ENCODE measurements at regions not wholly inside any gene's neighbourhood (a gene's known extent, or its start where the extent isn't known, plus 50 kb on each side); places are given as distances from the start of the nearest gene placed in this dataset.
A peak's percentile ranks its signal among the peaks of the same experiment; 100 is the strongest.

GRCh38 chr15:97866959-97867358 lies 93.5 kb upstream of the ARRDC4 start:
- no CpG with 5 or more reads among the region's 9 CpGs for WGBS (ENCODE audit: insufficient coverage, low lambda C conversion rate)
- Histone ChIP-seq H3K27me3 (ENCODE audit: control insufficient read depth, insufficient read depth, low read length) (no peaks in the 10 kb centered on the region), H3K9me3 (ENCODE audit: control insufficient read depth, low read depth, low read length) (no peaks in the 10 kb centered on the region), H3K36me3 (ENCODE audit: control insufficient read depth, insufficient read depth, low read length) (no peaks in the 10 kb centered on the region), H3K27ac (ENCODE audit: low read length) (no peak overlapping the region), H3K4me3 (ENCODE audit: low read length) (no peak overlapping the region), H3K4me1 (ENCODE audit: control insufficient read depth, insufficient read depth, low read length) (no peaks in the 10 kb centered on the region)
- no peak for DNase-seq

- no peak for DNase-seq
- Histone ChIP-seq H3K27ac (ENCODE audit: low read length) (no peak overlapping the region), H3K27me3 (ENCODE audit: control insufficient read depth, insufficient read depth, low read length) (no peaks in the 10 kb centered on the region), H3K36me3 (ENCODE audit: control insufficient read depth, insufficient read depth, low read length) (no peaks in the 10 kb centered on the region), H3K4me1 (ENCODE audit: control insufficient read depth, insufficient read depth, low read length) (no peaks in the 10 kb centered on the region), H3K9me3 (ENCODE audit: control insufficient read depth, low read depth, low read length) (no peaks in the 10 kb centered on the region), H3K4me3 (ENCODE audit: low read length) (no peak overlapping the region)
- WGBS (ENCODE audit: insufficient coverage, low lambda C conversion rate) = no CpG with 5 or more reads among the region's 4 CpGs
These were observed 92.6 kb upstream of the ARRDC4 start for GRCh38 chr15:97867870-97868269.

GRCh38 chr15:97868981-97869380 lies 91.5 kb upstream of the ARRDC4 start:
- Histone ChIP-seq H3K9me3 (ENCODE audit: control insufficient read depth, low read depth, low read length) (no peaks in the 10 kb centered on the region), H3K27ac (ENCODE audit: low read length) (no peak overlapping the region), H3K27me3 (ENCODE audit: control insufficient read depth, insufficient read depth, low read length) (no peaks in the 10 kb centered on the region), H3K4me3 (ENCODE audit: low read length) (no peak overlapping the region), H3K4me1 (ENCODE audit: control insufficient read depth, insufficient read depth, low read length) (no peaks in the 10 kb centered on the region), H3K36me3 (ENCODE audit: control insufficient read depth, insufficient read depth, low read length) (no peaks in the 10 kb centered on the region)
- 90% methylated on average over 2 of the region's 5 CpGs for WGBS (ENCODE audit: insufficient coverage, low lambda C conversion rate)
- DNase-seq = no peak

GRCh38 chr15:97870771-97871170 lies 89.7 kb upstream of the ARRDC4 start:
- no peak for DNase-seq

GRCh38 chr15:97874139-97874538 lies 86.4 kb upstream of the ARRDC4 start:
- no peak overlapping the region for H3K4me3 ChIP-seq (ENCODE audit: low read length)
- no peak for DNase-seq
- no peaks in the 10 kb centered on the region for H3K27me3 ChIP-seq (ENCODE audit: control insufficient read depth, insufficient read depth, low read length)
- WGBS (ENCODE audit: insufficient coverage, low lambda C conversion rate) = no CpG with 5 or more reads among the region's 12 CpGs
- no peak overlapping the region for H3K27ac ChIP-seq (ENCODE audit: low read length)
- no peaks in the 10 kb centered on the region for H3K9me3 ChIP-seq (ENCODE audit: control insufficient read depth, low read depth, low read length)
- no peaks in the 10 kb centered on the region for H3K36me3 ChIP-seq (ENCODE audit: control insufficient read depth, insufficient read depth, low read length)
- H3K4me1 ChIP-seq (ENCODE audit: control insufficient read depth, insufficient read depth, low read length) = no peaks in the 10 kb centered on the region

More at GRCh38 chr15:97870771-97871170, 89.7 kb upstream of the ARRDC4 start:
- Histone ChIP-seq H3K4me3 (ENCODE audit: low read length) (no peak overlapping the region), H3K36me3 (ENCODE audit: control insufficient read depth, insufficient read depth, low read length) (no peaks in the 10 kb centered on the region), H3K4me1 (ENCODE audit: control insufficient read depth, insufficient read depth, low read length) (no peaks in the 10 kb centered on the region), H3K9me3 (ENCODE audit: control insufficient read depth, low read depth, low read length) (no peaks in the 10 kb centered on the region), H3K27me3 (ENCODE audit: control insufficient read depth, insufficient read depth, low read length) (no peaks in the 10 kb centered on the region), H3K27ac (ENCODE audit: low read length) (no peak overlapping the region)
- no CpG with 5 or more reads among the region's 3 CpGs for WGBS (ENCODE audit: insufficient coverage, low lambda C conversion rate)

- no peaks in the 10 kb centered on the region for H3K36me3 ChIP-seq (ENCODE audit: control insufficient read depth, insufficient read depth, low read length)
- DNase-seq = no peak
- H3K9me3 ChIP-seq (ENCODE audit: control insufficient read depth, low read depth, low read length) = no peaks in the 10 kb centered on the region
- H3K27me3 ChIP-seq (ENCODE audit: control insufficient read depth, insufficient read depth, low read length) = no peaks in the 10 kb centered on the region
- H3K4me3 ChIP-seq (ENCODE audit: low read length) = peak overlapping the region; percentile 37
- no peak overlapping the region for H3K27ac ChIP-seq (ENCODE audit: low read length)
- WGBS (ENCODE audit: insufficient coverage, low lambda C conversion rate) = no CpG with 5 or more reads among the region's 6 CpGs
- no peaks in the 10 kb centered on the region for H3K4me1 ChIP-seq (ENCODE audit: control insufficient read depth, insufficient read depth, low read length)
These were observed 85.4 kb upstream of the ARRDC4 start for GRCh38 chr15:97875025-97875512.

GRCh38 chr15:97875513-97876280 lies 84.8 kb upstream of the ARRDC4 start:
- no peaks in the 10 kb centered on the region for H3K36me3 ChIP-seq (ENCODE audit: control insufficient read depth, insufficient read depth, low read length)
- H3K4me3 ChIP-seq (ENCODE audit: low read length) = peak overlapping the region; percentile 37

GRCh38 chr15:97876281-97876675 lies 84.2 kb upstream of the ARRDC4 start:
- no peak for DNase-seq
- H3K27me3 ChIP-seq (ENCODE audit: control insufficient read depth, insufficient read depth, low read length) = no peaks in the 10 kb centered on the region
- WGBS (ENCODE audit: insufficient coverage, low lambda C conversion rate) = 100% methylated on average over 1 of the region's 10 CpGs
- H3K4me3 ChIP-seq (ENCODE audit: low read length) = no peak overlapping the region
- H3K9me3 ChIP-seq (ENCODE audit: control insufficient read depth, low read depth, low read length) = no peaks in the 10 kb centered on the region
- no peaks in the 10 kb centered on the region for H3K36me3 ChIP-seq (ENCODE audit: control insufficient read depth, insufficient read depth, low read length)
- no peak overlapping the region for H3K27ac ChIP-seq (ENCODE audit: low read length)
- H3K4me1 ChIP-seq (ENCODE audit: control insufficient read depth, insufficient read depth, low read length) = no peaks in the 10 kb centered on the region

More at GRCh38 chr15:97875513-97876280, 84.8 kb upstream of the ARRDC4 start:
- Histone ChIP-seq H3K27ac (ENCODE audit: low read length) (no peak overlapping the region), H3K4me1 (ENCODE audit: control insufficient read depth, insufficient read depth, low read length) (no peaks in the 10 kb centered on the region), H3K27me3 (ENCODE audit: control insufficient read depth, insufficient read depth, low read length) (no peaks in the 10 kb centered on the region), H3K9me3 (ENCODE audit: control insufficient read depth, low read depth, low read length) (no peaks in the 10 kb centered on the region)
- no CpG with 5 or more reads among the region's 49 CpGs for WGBS (ENCODE audit: insufficient coverage, low lambda C conversion rate)
- peak; percentile 15 to 50 for DNase-seq

- DNase-seq = no peak
- H3K4me3 ChIP-seq (ENCODE audit: low read length) = no peak overlapping the region
- no peak overlapping the region for H3K27ac ChIP-seq (ENCODE audit: low read length)
- no peaks in the 10 kb centered on the region for H3K9me3 ChIP-seq (ENCODE audit: control insufficient read depth, low read depth, low read length)
- no peaks in the 10 kb centered on the region for H3K4me1 ChIP-seq (ENCODE audit: control insufficient read depth, insufficient read depth, low read length)
- 76% methylated on average over 2 of the region's 8 CpGs for WGBS (ENCODE audit: insufficient coverage, low lambda C conversion rate)
- no peaks in the 10 kb centered on the region for H3K36me3 ChIP-seq (ENCODE audit: control insufficient read depth, insufficient read depth, low read length)
- H3K27me3 ChIP-seq (ENCODE audit: control insufficient read depth, insufficient read depth, low read length) = peaks cover 2% of the 10 kb centered on the region
These were observed 79.0 kb upstream of the ARRDC4 start for GRCh38 chr15:97881346-97881965.

- no peaks in the 10 kb centered on the region for H3K36me3 ChIP-seq (ENCODE audit: control insufficient read depth, insufficient read depth, low read length)
- H3K27ac ChIP-seq (ENCODE audit: low read length) = no peak overlapping the region
- DNase-seq = no peak
- no peaks in the 10 kb centered on the region for H3K4me1 ChIP-seq (ENCODE audit: control insufficient read depth, insufficient read depth, low read length)
- H3K4me3 ChIP-seq (ENCODE audit: low read length) = no peak overlapping the region
- no CpG with 5 or more reads among the region's 3 CpGs for WGBS (ENCODE audit: insufficient coverage, low lambda C conversion rate)
- H3K27me3 ChIP-seq (ENCODE audit: control insufficient read depth, insufficient read depth, low read length) = peaks cover 2% of the 10 kb centered on the region
- H3K9me3 ChIP-seq (ENCODE audit: control insufficient read depth, low read depth, low read length) = no peaks in the 10 kb centered on the region
These were observed 75.9 kb upstream of the ARRDC4 start for GRCh38 chr15:97884513-97885131.

Data from large intestine (tissue), 3 donors.